GM23338 (cell line): ENCODE measurements at regions not wholly inside any gene's neighbourhood (a gene's known extent, or its start where the extent isn't known, plus 50 kb on each side); places are given as distances from the start of the nearest gene placed in this dataset.

Experiments
- ATAC-seq: fragments of 200-7000 bp; cut with Tn5 transposase; 3 replicates; pipeline ENCODE4 v1.9.1; 2020
- DNase-seq: peaks from one replicate; pipeline ENCODE4 v3.0.0-alpha.2; 2015; ENCODE audit warnings: low spot score
- H2AFZ ChIP-seq: fragments of 200-600 bp; sonication (generic); 2 replicates; pipeline ENCODE4 v1.8.0; 2016; ENCODE audit warnings: antibody characterized with exemption, mild to moderate bottlenecking, moderate library complexity
- H3F3A ChIP-seq: fragments of 200-600 bp; sonication (generic); replicated peaks from 2 replicates; pipeline ENCODE4 v1.8.0; 2017; ENCODE audit warnings: antibody characterized with exemption, mixed run types, low read depth
- H3K27ac ChIP-seq: fragments of 200-600 bp; sonication (generic); 2 replicates; pipeline ENCODE4 v1.6.1; 2016; ENCODE audit warnings: low read depth
- H3K27me3 ChIP-seq: fragments of 200-600 bp; sonication (generic); 2 replicates; pipeline ENCODE4 v1.8.0; 2016; ENCODE audit warnings: mild to moderate bottlenecking, mixed run types, moderate library complexity; ENCODE audit not compliant: insufficient read depth
- H3K36me3 ChIP-seq: fragments of 200-600 bp; sonication (generic); 2 replicates; pipeline ENCODE4 v1.8.0; 2016; ENCODE audit warnings: mild to moderate bottlenecking; ENCODE audit not compliant: insufficient read depth
- H3K4me1 ChIP-seq: fragments of 200-600 bp; sonication (generic); 2 replicates; pipeline ENCODE4 v1.8.0; 2016; ENCODE audit warnings: mild to moderate bottlenecking, moderate library complexity; ENCODE audit not compliant: insufficient read depth
- H3K4me2 ChIP-seq: fragments of 200-600 bp; sonication (generic); 2 replicates; pipeline ENCODE4 v1.7.1; 2017; ENCODE audit warnings: mixed run types
- H3K4me3 ChIP-seq: fragments of 200-600 bp; sonication (generic); 2 replicates; pipeline ENCODE4 v1.6.1; 2016; ENCODE audit warnings: mixed run types
- H3K79me2 ChIP-seq: fragments of 200-600 bp; sonication (generic); replicated peaks from 2 replicates; pipeline ENCODE4 v1.8.0; 2017; ENCODE audit warnings: mild to moderate bottlenecking; ENCODE audit not compliant: insufficient read depth
- H3K9me2 ChIP-seq: fragments of 200-600 bp; sonication (generic); 2 replicates; pipeline ENCODE4 v1.8.0; 2017; ENCODE audit not compliant: insufficient read depth
- H4K20me1 ChIP-seq: fragments of 200-600 bp; sonication (generic); replicated peaks from 2 replicates; pipeline ENCODE4 v1.8.0; 2017; ENCODE audit warnings: mild to moderate bottlenecking; ENCODE audit not compliant: insufficient read depth
- H3K27ac Mint-ChIP-seq: 2 replicates; pipeline ENCODE4 v1.8.0; 2020; ENCODE audit warnings: inconsistent platforms, mild to moderate bottlenecking, moderate library complexity, mixed read lengths
- H3K27me3 Mint-ChIP-seq: 3 replicates; pipeline ENCODE4 v1.8.0; 2022; ENCODE audit warnings: low read depth, mild to moderate bottlenecking, moderate library complexity, mixed read lengths, inconsistent platforms; ENCODE audit not compliant: insufficient read depth, poor library complexity
- H3K36me3 Mint-ChIP-seq: 3 replicates; pipeline ENCODE4 v1.8.0; 2021; ENCODE audit warnings: low read depth, mild to moderate bottlenecking, inconsistent platforms, moderate library complexity, mixed read lengths
- H3K4me1 Mint-ChIP-seq: 3 replicates; pipeline ENCODE4 v1.8.0; 2020; ENCODE audit warnings: mild to moderate bottlenecking, inconsistent platforms, mixed read lengths
- H3K4me3 Mint-ChIP-seq: 3 replicates; pipeline ENCODE4 v1.8.0; 2021; ENCODE audit warnings: moderate library complexity, mild to moderate bottlenecking, inconsistent platforms, mixed read lengths
- H3K9me3 Mint-ChIP-seq: 3 replicates; pipeline ENCODE4 v1.8.0; 2020; ENCODE audit warnings: moderate library complexity, mild to moderate bottlenecking, inconsistent platforms, mixed read lengths
- CREB1 ChIP-seq: fragments of 250-450 bp; sonication (Bioruptor Pico); IDR thresholded peaks from 2 replicates; pipeline ENCODE4 v1.5.0; 2020; ENCODE audit warnings: low read depth, mild to moderate bottlenecking, moderate library complexity
- EZH2 ChIP-seq: fragments of 200-600 bp; sonication (generic); IDR thresholded peaks from one replicate; pipeline ENCODE4 v1.8.0; 2017; ENCODE audit warnings: antibody characterized with exemption, mild to moderate bottlenecking, low read depth; ENCODE audit not compliant: unreplicated experiment
- EZH2phosphoT487 ChIP-seq: fragments of 200-600 bp; sonication (generic); IDR thresholded peaks from one replicate; pipeline ENCODE4 v1.8.1; 2018; ENCODE audit warnings: antibody characterized with exemption; ENCODE audit not compliant: unreplicated experiment
- JUNB ChIP-seq: IDR thresholded peaks from one replicate; pipeline ENCODE4 v1.6.1; 2016; ENCODE audit warnings: antibody characterized with exemption; ENCODE audit not compliant: unreplicated experiment
- NANOG ChIP-seq: IDR thresholded peaks from 2 replicates; pipeline ENCODE4 v1.6.1; 2016; ENCODE audit warnings: antibody characterized with exemption, borderline replicate concordance
- POLR2AphosphoS5 ChIP-seq: IDR thresholded peaks from 2 replicates; pipeline ENCODE4 v1.6.1; 2016; ENCODE audit warnings: antibody characterized with exemption, low read depth
- STAT1 ChIP-seq: IDR thresholded peaks from one replicate; pipeline ENCODE4 v1.6.1; 2016; ENCODE audit warnings: antibody characterized with exemption; ENCODE audit not compliant: unreplicated experiment
- ZNF114 ChIP-seq: fragments of 250-450 bp; sonication (Bioruptor Pico); IDR thresholded peaks from 2 replicates; pipeline ENCODE4 v1.5.0; 2020; ENCODE audit warnings: mild to moderate bottlenecking, moderate library complexity
- ZNF331 ChIP-seq: fragments of 250-450 bp; sonication (Bioruptor Pico); IDR thresholded peaks from 2 replicates; pipeline ENCODE4 v1.5.0; 2020; ENCODE audit warnings: low read depth, mild to moderate bottlenecking, moderate library complexity
- TF ChIP-seq, protein P1 (sequence below): IDR thresholded peaks from 2 replicates; pipeline ENCODE4 v1.6.1; 2016; ENCODE audit warnings: antibody characterized with exemption
- TF ChIP-seq, protein P2 (sequence below): fragments of 250-450 bp; sonication (Bioruptor Pico); IDR thresholded peaks from 2 replicates; pipeline ENCODE4 v1.5.0; 2020; ENCODE audit warnings: mild to moderate bottlenecking, moderate library complexity
- TF ChIP-seq, protein P3 (sequence below), 2 experiments: fragments of 200-600 bp in 1 of 2; sonication (generic) in 1 of 2; conservative IDR thresholded peaks; 2 replicates each; pipeline versions ENCODE4 v1.5.1 to v1.6.1; 2016 to 2017; ENCODE audit warnings: antibody characterized with exemption in 2 of 2, low read depth in 2 of 2, mild to moderate bottlenecking in 2 of 2, moderate library complexity in 1 of 2
- TF ChIP-seq, protein P4 (sequence below): IDR thresholded peaks from one replicate; pipeline ENCODE4 v1.6.1; 2018; ENCODE audit warnings: antibody characterized with exemption; ENCODE audit not compliant: unreplicated experiment

DNA sequence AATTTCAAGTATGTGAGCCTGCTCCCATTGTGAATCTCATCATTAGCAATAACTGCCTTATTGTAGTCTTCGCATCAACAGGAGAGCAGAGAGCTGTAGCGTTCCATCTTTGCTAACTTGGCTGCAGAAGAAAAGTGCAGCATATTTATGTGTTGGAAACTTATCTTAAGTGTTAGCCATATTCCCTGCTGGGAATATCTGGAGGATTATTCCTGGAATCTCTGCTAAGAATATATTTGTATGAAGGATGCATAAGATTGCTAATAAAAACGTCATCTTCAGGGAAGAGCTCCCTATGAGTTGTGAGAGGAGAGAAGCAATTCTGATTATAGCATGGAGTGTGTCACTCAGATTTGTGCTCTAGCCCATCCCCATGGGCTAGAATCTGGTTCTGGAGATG, 115.1 kb upstream of the REG3G start:
- Histone ChIP-seq H2AFZ (no peak overlapping the region), H3K36me3 (no peaks in the 10 kb centered on the region), H3K4me3 (no peak overlapping the region), H4K20me1 (no peaks in the 10 kb centered on the region), H3F3A (no peaks in the 10 kb centered on the region), H3K4me2 (no peak overlapping the region), H3K27ac (no peak overlapping the region), H3K4me1 (peaks cover 16% of the 10 kb centered on the region), H3K27me3 (no peaks in the 10 kb centered on the region), H3K79me2 (no peaks in the 10 kb centered on the region), H3K9me2 (no peaks in the 10 kb centered on the region; the same call in 1 of the 2 replicates)
- DNase-seq = no peak
- TF ChIP-seq, protein P1, sequence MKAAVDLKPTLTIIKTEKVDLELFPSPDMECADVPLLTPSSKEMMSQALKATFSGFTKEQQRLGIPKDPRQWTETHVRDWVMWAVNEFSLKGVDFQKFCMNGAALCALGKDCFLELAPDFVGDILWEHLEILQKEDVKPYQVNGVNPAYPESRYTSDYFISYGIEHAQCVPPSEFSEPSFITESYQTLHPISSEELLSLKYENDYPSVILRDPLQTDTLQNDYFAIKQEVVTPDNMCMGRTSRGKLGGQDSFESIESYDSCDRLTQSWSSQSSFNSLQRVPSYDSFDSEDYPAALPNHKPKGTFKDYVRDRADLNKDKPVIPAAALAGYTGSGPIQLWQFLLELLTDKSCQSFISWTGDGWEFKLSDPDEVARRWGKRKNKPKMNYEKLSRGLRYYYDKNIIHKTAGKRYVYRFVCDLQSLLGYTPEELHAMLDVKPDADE = no peak
- TF ChIP-seq, protein P2, sequence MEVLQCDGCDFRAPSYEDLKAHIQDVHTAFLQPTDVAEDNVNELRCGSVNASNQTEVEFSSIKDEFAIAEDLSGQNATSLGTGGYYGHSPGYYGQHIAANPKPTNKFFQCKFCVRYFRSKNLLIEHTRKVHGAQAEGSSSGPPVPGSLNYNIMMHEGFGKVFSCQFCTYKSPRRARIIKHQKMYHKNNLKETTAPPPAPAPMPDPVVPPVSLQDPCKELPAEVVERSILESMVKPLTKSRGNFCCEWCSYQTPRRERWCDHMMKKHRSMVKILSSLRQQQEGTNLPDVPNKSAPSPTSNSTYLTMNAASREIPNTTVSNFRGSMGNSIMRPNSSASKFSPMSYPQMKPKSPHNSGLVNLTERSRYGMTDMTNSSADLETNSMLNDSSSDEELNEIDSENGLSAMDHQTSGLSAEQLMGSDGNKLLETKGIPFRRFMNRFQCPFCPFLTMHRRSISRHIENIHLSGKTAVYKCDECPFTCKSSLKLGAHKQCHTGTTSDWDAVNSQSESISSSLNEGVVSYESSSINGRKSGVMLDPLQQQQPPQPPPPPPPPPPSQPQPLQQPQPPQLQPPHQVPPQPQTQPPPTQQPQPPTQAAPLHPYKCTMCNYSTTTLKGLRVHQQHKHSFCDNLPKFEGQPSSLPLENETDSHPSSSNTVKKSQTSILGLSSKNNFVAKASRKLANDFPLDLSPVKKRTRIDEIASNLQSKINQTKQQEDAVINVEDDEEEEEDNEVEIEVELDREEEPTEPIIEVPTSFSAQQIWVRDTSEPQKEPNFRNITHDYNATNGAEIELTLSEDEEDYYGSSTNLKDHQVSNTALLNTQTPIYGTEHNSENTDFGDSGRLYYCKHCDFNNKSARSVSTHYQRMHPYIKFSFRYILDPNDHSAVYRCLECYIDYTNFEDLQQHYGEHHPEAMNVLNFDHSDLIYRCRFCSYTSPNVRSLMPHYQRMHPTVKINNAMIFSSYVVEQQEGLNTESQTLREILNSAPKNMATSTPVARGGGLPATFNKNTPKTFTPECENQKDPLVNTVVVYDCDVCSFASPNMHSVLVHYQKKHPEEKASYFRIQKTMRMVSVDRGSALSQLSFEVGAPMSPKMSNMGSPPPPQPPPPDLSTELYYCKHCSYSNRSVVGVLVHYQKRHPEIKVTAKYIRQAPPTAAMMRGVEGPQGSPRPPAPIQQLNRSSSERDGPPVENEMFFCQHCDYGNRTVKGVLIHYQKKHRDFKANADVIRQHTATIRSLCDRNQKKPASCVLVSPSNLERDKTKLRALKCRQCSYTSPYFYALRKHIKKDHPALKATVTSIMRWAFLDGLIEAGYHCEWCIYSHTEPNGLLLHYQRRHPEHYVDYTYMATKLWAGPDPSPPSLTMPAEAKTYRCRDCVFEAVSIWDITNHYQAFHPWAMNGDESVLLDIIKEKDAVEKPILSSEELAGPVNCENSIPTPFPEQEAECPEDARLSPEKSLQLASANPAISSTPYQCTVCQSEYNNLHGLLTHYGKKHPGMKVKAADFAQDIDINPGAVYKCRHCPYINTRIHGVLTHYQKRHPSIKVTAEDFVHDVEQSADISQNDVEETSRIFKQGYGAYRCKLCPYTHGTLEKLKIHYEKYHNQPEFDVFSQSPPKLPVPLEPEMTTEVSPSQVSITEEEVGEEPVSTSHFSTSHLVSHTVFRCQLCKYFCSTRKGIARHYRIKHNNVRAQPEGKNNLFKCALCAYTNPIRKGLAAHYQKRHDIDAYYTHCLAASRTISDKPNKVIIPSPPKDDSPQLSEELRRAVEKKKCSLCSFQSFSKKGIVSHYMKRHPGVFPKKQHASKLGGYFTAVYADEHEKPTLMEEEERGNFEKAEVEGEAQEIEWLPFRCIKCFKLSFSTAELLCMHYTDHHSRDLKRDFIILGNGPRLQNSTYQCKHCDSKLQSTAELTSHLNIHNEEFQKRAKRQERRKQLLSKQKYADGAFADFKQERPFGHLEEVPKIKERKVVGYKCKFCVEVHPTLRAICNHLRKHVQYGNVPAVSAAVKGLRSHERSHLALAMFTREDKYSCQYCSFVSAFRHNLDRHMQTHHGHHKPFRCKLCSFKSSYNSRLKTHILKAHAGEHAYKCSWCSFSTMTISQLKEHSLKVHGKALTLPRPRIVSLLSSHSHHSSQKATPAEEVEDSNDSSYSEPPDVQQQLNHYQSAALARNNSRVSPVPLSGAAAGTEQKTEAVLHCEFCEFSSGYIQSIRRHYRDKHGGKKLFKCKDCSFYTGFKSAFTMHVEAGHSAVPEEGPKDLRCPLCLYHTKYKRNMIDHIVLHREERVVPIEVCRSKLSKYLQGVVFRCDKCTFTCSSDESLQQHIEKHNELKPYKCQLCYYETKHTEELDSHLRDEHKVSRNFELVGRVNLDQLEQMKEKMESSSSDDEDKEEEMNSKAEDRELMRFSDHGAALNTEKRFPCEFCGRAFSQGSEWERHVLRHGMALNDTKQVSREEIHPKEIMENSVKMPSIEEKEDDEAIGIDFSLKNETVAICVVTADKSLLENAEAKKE (CRISPR knock-in tag) = no peak
- TF ChIP-seq, protein P3, sequence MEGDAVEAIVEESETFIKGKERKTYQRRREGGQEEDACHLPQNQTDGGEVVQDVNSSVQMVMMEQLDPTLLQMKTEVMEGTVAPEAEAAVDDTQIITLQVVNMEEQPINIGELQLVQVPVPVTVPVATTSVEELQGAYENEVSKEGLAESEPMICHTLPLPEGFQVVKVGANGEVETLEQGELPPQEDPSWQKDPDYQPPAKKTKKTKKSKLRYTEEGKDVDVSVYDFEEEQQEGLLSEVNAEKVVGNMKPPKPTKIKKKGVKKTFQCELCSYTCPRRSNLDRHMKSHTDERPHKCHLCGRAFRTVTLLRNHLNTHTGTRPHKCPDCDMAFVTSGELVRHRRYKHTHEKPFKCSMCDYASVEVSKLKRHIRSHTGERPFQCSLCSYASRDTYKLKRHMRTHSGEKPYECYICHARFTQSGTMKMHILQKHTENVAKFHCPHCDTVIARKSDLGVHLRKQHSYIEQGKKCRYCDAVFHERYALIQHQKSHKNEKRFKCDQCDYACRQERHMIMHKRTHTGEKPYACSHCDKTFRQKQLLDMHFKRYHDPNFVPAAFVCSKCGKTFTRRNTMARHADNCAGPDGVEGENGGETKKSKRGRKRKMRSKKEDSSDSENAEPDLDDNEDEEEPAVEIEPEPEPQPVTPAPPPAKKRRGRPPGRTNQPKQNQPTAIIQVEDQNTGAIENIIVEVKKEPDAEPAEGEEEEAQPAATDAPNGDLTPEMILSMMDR (conservative IDR thresholded peaks at IDR 0.05; ENCODE audit: low read depth in 2 of 2) = no peak
- TF ChIP-seq STAT1 = no peak
- no peak for TF ChIP-seq ZNF331 (CRISPR knock-in tag)
- no peak for TF ChIP-seq EZH2
- TF ChIP-seq EZH2phosphoT487 = no peak
- TF ChIP-seq, protein P4, sequence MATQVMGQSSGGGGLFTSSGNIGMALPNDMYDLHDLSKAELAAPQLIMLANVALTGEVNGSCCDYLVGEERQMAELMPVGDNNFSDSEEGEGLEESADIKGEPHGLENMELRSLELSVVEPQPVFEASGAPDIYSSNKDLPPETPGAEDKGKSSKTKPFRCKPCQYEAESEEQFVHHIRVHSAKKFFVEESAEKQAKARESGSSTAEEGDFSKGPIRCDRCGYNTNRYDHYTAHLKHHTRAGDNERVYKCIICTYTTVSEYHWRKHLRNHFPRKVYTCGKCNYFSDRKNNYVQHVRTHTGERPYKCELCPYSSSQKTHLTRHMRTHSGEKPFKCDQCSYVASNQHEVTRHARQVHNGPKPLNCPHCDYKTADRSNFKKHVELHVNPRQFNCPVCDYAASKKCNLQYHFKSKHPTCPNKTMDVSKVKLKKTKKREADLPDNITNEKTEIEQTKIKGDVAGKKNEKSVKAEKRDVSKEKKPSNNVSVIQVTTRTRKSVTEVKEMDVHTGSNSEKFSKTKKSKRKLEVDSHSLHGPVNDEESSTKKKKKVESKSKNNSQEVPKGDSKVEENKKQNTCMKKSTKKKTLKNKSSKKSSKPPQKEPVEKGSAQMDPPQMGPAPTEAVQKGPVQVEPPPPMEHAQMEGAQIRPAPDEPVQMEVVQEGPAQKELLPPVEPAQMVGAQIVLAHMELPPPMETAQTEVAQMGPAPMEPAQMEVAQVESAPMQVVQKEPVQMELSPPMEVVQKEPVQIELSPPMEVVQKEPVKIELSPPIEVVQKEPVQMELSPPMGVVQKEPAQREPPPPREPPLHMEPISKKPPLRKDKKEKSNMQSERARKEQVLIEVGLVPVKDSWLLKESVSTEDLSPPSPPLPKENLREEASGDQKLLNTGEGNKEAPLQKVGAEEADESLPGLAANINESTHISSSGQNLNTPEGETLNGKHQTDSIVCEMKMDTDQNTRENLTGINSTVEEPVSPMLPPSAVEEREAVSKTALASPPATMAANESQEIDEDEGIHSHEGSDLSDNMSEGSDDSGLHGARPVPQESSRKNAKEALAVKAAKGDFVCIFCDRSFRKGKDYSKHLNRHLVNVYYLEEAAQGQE = no peak
- TF ChIP-seq NANOG = no peak
- no peak for TF ChIP-seq ZNF114
- no peak for TF ChIP-seq POLR2AphosphoS5
- no peak for TF ChIP-seq JUNB
- TF ChIP-seq CREB1 (CRISPR knock-in tag) = no peak
- H3K4me1 Mint-ChIP-seq = peaks cover 33% of the 10 kb centered on the region
- no peak overlapping the region for H3K4me3 Mint-ChIP-seq
- no peaks in the 10 kb centered on the region for H3K27me3 Mint-ChIP-seq
- no peaks in the 10 kb centered on the region for H3K9me3 Mint-ChIP-seq
- H3K36me3 Mint-ChIP-seq = no peaks in the 10 kb centered on the region
- no peak overlapping the region for H3K27ac Mint-ChIP-seq
- ATAC-seq = no peak
